ENCODE measurements at regions not wholly inside any gene's neighbourhood (a gene's known extent, or its start where the extent isn't known, plus 50 kb on each side); places are given as distances from the start of the nearest gene placed in this dataset.

- POLR2A ChIA-PET (ENCODE audit: unreplicated experiment): no interaction called here
Observed at GRCh38 chr3:107925851-107926250, 165.0 kb downstream of the CD47 start.

GRCh38 chr3:107921038-107921437 is 169.8 kb downstream of the CD47 start:
- H3K9me2 ChIP-seq (replicated peaks; ENCODE audit: low read length): no peaks in the 10 kb centered on the region
- ChIA-PET POLR2A (ENCODE audit: unreplicated experiment) (no interaction called here), CTCF (no interaction called here)
- ATAC-seq (no peak), DNase-seq (no peak)
- no peaks in the 10 kb centered on the region for H3K4me1 ChIP-seq (ENCODE audit: insufficient read depth, low read length)
- H3K9me3 ChIP-seq (ENCODE audit: low read length): no peaks in the 10 kb centered on the region
- H3K79me2 ChIP-seq (ENCODE audit: low read length): no peaks in the 10 kb centered on the region
- H3K27ac ChIP-seq (ENCODE audit: low read length): no peak overlapping the region
- no peak overlapping the region for H2AFZ ChIP-seq (ENCODE audit: low read length)
- no peak overlapping the region for H3K4me2 ChIP-seq (ENCODE audit: low read length)
- BruUV-seq (replicated peaks): no TSS peak
- no peak overlapping the region for H3K4me3 ChIP-seq (ENCODE audit: low read length)
- TF ChIP-seq EZH2 (IDR thresholded peaks at IDR 0.05; ENCODE audit: low read length, unreplicated experiment): no peak
- TF ChIP-seq, protein P1, sequence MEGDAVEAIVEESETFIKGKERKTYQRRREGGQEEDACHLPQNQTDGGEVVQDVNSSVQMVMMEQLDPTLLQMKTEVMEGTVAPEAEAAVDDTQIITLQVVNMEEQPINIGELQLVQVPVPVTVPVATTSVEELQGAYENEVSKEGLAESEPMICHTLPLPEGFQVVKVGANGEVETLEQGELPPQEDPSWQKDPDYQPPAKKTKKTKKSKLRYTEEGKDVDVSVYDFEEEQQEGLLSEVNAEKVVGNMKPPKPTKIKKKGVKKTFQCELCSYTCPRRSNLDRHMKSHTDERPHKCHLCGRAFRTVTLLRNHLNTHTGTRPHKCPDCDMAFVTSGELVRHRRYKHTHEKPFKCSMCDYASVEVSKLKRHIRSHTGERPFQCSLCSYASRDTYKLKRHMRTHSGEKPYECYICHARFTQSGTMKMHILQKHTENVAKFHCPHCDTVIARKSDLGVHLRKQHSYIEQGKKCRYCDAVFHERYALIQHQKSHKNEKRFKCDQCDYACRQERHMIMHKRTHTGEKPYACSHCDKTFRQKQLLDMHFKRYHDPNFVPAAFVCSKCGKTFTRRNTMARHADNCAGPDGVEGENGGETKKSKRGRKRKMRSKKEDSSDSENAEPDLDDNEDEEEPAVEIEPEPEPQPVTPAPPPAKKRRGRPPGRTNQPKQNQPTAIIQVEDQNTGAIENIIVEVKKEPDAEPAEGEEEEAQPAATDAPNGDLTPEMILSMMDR (conservative IDR thresholded peaks at IDR 0.05; ENCODE audit: low read depth, low read length): no peak
- TF ChIP-seq EZH2phosphoT487 (IDR thresholded peaks at IDR 0.05; ENCODE audit: borderline replicate concordance, low read length): no peak
- H3K27me3 ChIP-seq (ENCODE audit: low read length): no peaks in the 10 kb centered on the region
- H4K20me1 ChIP-seq (ENCODE audit: low read length): no peaks in the 10 kb centered on the region
- no peaks in the 10 kb centered on the region for H3K36me3 ChIP-seq (ENCODE audit: low read depth, low read length)
- intact Hi-C loops (cut with micrococcal nuclease): loop anchor here (10.0 kb wide), 1 partner anchor 686 kb away; no protein-coding TSS in a partner anchor
- H3K9ac ChIP-seq (ENCODE audit: low read length): no peak overlapping the region
- no peaks in the 10 kb centered on the region for H3F3A ChIP-seq (ENCODE audit: low read length, unreplicated experiment)

More at GRCh38 chr3:107925851-107926250, 165.0 kb downstream of the CD47 start:
- DNase-seq (no peak), ATAC-seq (no peak)
- no peaks in the 10 kb centered on the region for H3K9me2 ChIP-seq (replicated peaks; ENCODE audit: low read length)
- no peaks in the 10 kb centered on the region for H3K9me3 ChIP-seq (ENCODE audit: low read length)
- no peak overlapping the region for H2AFZ ChIP-seq (ENCODE audit: low read length)
- CTCF ChIA-PET: no interaction called here
- BruUV-seq (replicated peaks): no TSS peak
- intact Hi-C loops (cut with micrococcal nuclease): loop anchor here (2.0 to 10.0 kb wide), 7 partner anchors 45 to 691 kb away; partner anchors contain the start of gene IFT57
- no peaks in the 10 kb centered on the region for H4K20me1 ChIP-seq (ENCODE audit: low read length)
- H3K4me2 ChIP-seq (ENCODE audit: low read length): no peak overlapping the region
- H3K4me3 ChIP-seq (ENCODE audit: low read length): no peak overlapping the region
- H3F3A ChIP-seq (ENCODE audit: low read length, unreplicated experiment): no peaks in the 10 kb centered on the region
- peaks cover 6% of the 10 kb centered on the region; the same call in 1 of the 2 replicates for H3K4me1 ChIP-seq (ENCODE audit: insufficient read depth, low read length)
- H3K27ac ChIP-seq (ENCODE audit: low read length): no peak overlapping the region
- TF ChIP-seq, protein P1 (conservative IDR thresholded peaks at IDR 0.05; ENCODE audit: low read depth, low read length): no peak
- no peak for TF ChIP-seq EZH2 (IDR thresholded peaks at IDR 0.05; ENCODE audit: low read length, unreplicated experiment)
- no peak for TF ChIP-seq EZH2phosphoT487 (IDR thresholded peaks at IDR 0.05; ENCODE audit: borderline replicate concordance, low read length)
- H3K27me3 ChIP-seq (ENCODE audit: low read length): no peaks in the 10 kb centered on the region
- H3K36me3 ChIP-seq (ENCODE audit: low read depth, low read length): no peaks in the 10 kb centered on the region
- H3K9ac ChIP-seq (ENCODE audit: low read length): no peak overlapping the region
- H3K79me2 ChIP-seq (ENCODE audit: low read length): no peaks in the 10 kb centered on the region

- Histone ChIP-seq H3K9me2 (replicated peaks; ENCODE audit: low read length) (no peaks in the 10 kb centered on the region), H3K9ac (ENCODE audit: low read length) (no peak overlapping the region), H2AFZ (ENCODE audit: low read length) (no peak overlapping the region), H4K20me1 (ENCODE audit: low read length) (no peaks in the 10 kb centered on the region), H3K27me3 (ENCODE audit: low read length) (no peaks in the 10 kb centered on the region), H3K27ac (ENCODE audit: low read length) (no peak overlapping the region), H3K9me3 (ENCODE audit: low read length) (no peaks in the 10 kb centered on the region), H3K4me2 (ENCODE audit: low read length) (no peak overlapping the region), H3K4me1 (ENCODE audit: insufficient read depth, low read length) (no peaks in the 10 kb centered on the region), H3K4me3 (ENCODE audit: low read length) (no peak overlapping the region), H3K36me3 (ENCODE audit: low read depth, low read length) (no peaks in the 10 kb centered on the region), H3F3A (ENCODE audit: low read length, unreplicated experiment) (no peaks in the 10 kb centered on the region), H3K79me2 (ENCODE audit: low read length) (no peaks in the 10 kb centered on the region)
- intact Hi-C loops (cut with micrococcal nuclease): loop anchor here (10.0 kb wide), 1 partner anchor 686 kb away; no protein-coding TSS in a partner anchor
- CTCF ChIA-PET: no interaction called here
- TF ChIP-seq EZH2phosphoT487 (IDR thresholded peaks at IDR 0.05; ENCODE audit: borderline replicate concordance, low read length) (no peak), EZH2 (IDR thresholded peaks at IDR 0.05; ENCODE audit: low read length, unreplicated experiment) (no peak)
- TF ChIP-seq, protein P1 (conservative IDR thresholded peaks at IDR 0.05; ENCODE audit: low read depth, low read length): no peak
- BruUV-seq (replicated peaks): no TSS peak
- ATAC-seq: no peak
- POLR2A ChIA-PET (ENCODE audit: unreplicated experiment): no interaction called here
- DNase-seq: no peak
Observed at GRCh38 chr3:107920538-107920937, 170.3 kb downstream of the CD47 start.

All from PC-3 (cell line).